Prostate gland (tissue), 2 donors: ENCODE measurements at regions not wholly inside any gene's neighbourhood (a gene's known extent, or its start where the extent isn't known, plus 50 kb on each side); places are given as distances from the start of the nearest gene placed in this dataset.

Experiments
- DNase-seq: peaks from one replicate; pipeline ENCODE4 v3.0.0-alpha.2; 2019; ENCODE audit warnings: low spot score
- H3K27ac ChIP-seq, 2 donors: fragments of 200-600 bp; sonication (generic); 2 replicates each; pipeline ENCODE4 v1.5.1; 2017 to 2019
- H3K27me3 ChIP-seq: fragments of 200-600 bp; sonication (generic); replicated peaks from 2 replicates; pipeline ENCODE4 v1.5.1; 2019; ENCODE audit not compliant: insufficient read depth
- H3K36me3 ChIP-seq, 2 donors: fragments of 200-600 bp; sonication (generic); 1 replicate in 1 of 2; 2 replicates in 1 of 2; pipeline versions ENCODE4 v1.5.1 to v1.8.1; 2017 to 2019
- H3K4me1 ChIP-seq: fragments of 200-600 bp; sonication (generic); replicated peaks from 2 replicates; pipeline ENCODE4 v1.5.1; 2019
- H3K4me3 ChIP-seq, 2 donors: fragments of 200-600 bp; sonication (generic); 2 replicates each; pipeline ENCODE4 v1.5.1; 2017 to 2019
- H3K9me3 ChIP-seq: fragments of 200-600 bp; sonication (generic); 2 replicates; pipeline ENCODE4 v1.5.1; 2017
- CTCF ChIP-seq, 4 experiments: fragments of 200-600 bp in 2 of 4; fragments of 450-650 bp in 2 of 4; sonication (generic) in 2 of 4; IDR thresholded peaks; 1 replicate in 3 of 4; 2 replicates in 1 of 4; pipeline ENCODE4 v1.5.1; 2016 to 2019; ENCODE audit warnings: antibody characterized with exemption in 4 of 4, mild to moderate bottlenecking in 2 of 4, moderate library complexity in 2 of 4
- POLR2A ChIP-seq: fragments of 450-650 bp; IDR thresholded peaks from one replicate; pipeline ENCODE4 v1.6.1; 2016; ENCODE audit warnings: antibody characterized with exemption, mild to moderate bottlenecking
- POLR2AphosphoS5 ChIP-seq: sonication (generic); formaldehyde crosslinking; IDR thresholded peaks from one replicate; pipeline ENCODE4 v1.6.1; 2017; ENCODE audit warnings: antibody characterized with exemption
- WGBS: methylation state at CpG from one replicate; pipeline ENCODE4 v1.1.5; 2018; 5-methylcytosine and 5-hydroxymethylcytosine counted together
- intact Hi-C: fragments of 100-400 bp; cut with DNase I; formaldehyde crosslinking; loops from one replicate; pipeline ENCODE4 v1.14.2; 2022

- 94% methylated on average over 6 of the region's 6 CpGs for WGBS
- no peak for TF ChIP-seq CTCF (IDR thresholded peaks at IDR 0.05)
- no peak for TF ChIP-seq POLR2A
- no peak for TF ChIP-seq POLR2AphosphoS5
- intact Hi-C loops, result no loop called here
- H3K9me3 ChIP-seq, result no peaks in the 10 kb centered on the region
- H3K27ac ChIP-seq, result no peak overlapping the region
- no peak overlapping the region for H3K4me3 ChIP-seq
- H3K4me1 ChIP-seq, result no peaks in the 10 kb centered on the region
- H3K36me3 ChIP-seq, result no peaks in the 10 kb centered on the region
- DNase-seq, result no peak
- H3K27me3 ChIP-seq, result no peaks in the 10 kb centered on the region
These were observed 50.5 kb upstream of the NANOS1 start for GRCh38 chr10:118978998-118979350.

GRCh38 chr10:118979661-118980060 is 49.9 kb upstream of the NANOS1 start:
- H3K27me3 ChIP-seq, result no peaks in the 10 kb centered on the region

More at GRCh38 chr10:118979661-118980060, 49.9 kb upstream of the NANOS1 start:
- Histone ChIP-seq H3K9me3 (no peaks in the 10 kb centered on the region), H3K4me1 (no peaks in the 10 kb centered on the region), H3K36me3 (no peaks in the 10 kb centered on the region), H3K27ac (no peak overlapping the region), H3K4me3 (no peak overlapping the region)
- intact Hi-C loops, result no loop called here
- no peak for DNase-seq
- TF ChIP-seq POLR2A (no peak), POLR2AphosphoS5 (no peak), CTCF (IDR thresholded peaks at IDR 0.05) (no peak)
- 96% methylated on average over 8 of the region's 8 CpGs for WGBS
